ENCODE measurements at regions not wholly inside any gene's neighbourhood (a gene's known extent, or its start where the extent isn't known, plus 50 kb on each side); places are given as distances from the start of the nearest gene placed in this dataset.

DNA sequence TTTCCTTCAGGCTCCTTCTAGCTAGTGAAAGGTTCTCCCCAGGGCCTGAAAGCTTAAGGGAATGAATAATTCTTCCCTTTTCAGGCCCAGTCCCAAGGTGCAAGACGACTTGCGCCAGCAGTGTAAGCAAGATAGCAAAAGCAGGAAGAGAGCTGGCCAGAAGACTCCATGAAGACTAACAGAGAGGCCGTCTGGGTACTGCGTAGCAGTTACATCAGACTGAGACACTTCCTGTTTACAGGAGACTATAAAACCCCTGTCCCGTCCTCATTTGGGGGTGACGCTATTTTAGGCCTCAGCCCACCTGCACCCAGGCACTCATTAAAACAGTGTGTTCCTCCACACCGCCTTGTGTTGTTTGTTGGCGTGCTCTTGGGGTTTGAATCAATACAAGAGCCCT is 90.7 kb upstream of the MOCS2 start:
- peaks cover 0 to 3% (median 0%) of the 10 kb centered on the region in 3 donors for H3K27me3 Mint-ChIP-seq (ENCODE audit: low read depth in 3 of 3)
- H3K27ac ChIP-seq (ENCODE audit: low read depth in 1 of 2, low read length in 2 of 2), result no peak overlapping the region
- H2AFZ ChIP-seq (ENCODE audit: insufficient read depth, low read depth, low read length, poor library complexity, severe bottlenecking), result no peak overlapping the region
- TF ChIP-seq, protein P1, sequence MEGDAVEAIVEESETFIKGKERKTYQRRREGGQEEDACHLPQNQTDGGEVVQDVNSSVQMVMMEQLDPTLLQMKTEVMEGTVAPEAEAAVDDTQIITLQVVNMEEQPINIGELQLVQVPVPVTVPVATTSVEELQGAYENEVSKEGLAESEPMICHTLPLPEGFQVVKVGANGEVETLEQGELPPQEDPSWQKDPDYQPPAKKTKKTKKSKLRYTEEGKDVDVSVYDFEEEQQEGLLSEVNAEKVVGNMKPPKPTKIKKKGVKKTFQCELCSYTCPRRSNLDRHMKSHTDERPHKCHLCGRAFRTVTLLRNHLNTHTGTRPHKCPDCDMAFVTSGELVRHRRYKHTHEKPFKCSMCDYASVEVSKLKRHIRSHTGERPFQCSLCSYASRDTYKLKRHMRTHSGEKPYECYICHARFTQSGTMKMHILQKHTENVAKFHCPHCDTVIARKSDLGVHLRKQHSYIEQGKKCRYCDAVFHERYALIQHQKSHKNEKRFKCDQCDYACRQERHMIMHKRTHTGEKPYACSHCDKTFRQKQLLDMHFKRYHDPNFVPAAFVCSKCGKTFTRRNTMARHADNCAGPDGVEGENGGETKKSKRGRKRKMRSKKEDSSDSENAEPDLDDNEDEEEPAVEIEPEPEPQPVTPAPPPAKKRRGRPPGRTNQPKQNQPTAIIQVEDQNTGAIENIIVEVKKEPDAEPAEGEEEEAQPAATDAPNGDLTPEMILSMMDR (IDR thresholded peaks at IDR 0.05), result no peak
- H3K27ac Mint-ChIP-seq, result no peak overlapping the region
- no peak overlapping the region for H3K9ac ChIP-seq (ENCODE audit: insufficient read depth, low read length, poor library complexity, severe bottlenecking)
- H3K4me3 Mint-ChIP-seq, result no peak overlapping the region
- H3K36me3 Mint-ChIP-seq, result no peaks in the 10 kb centered on the region
- DNase-seq, result no peak
- H3K9me3 Mint-ChIP-seq, result peaks cover 0 to 5% (median 1%) of the 10 kb centered on the region in 7 donors
- peaks cover 7 to 23% of the 10 kb centered on the region in 2 donors for H3K9me3 ChIP-seq (replicated peaks in 1 of 2; ENCODE audit: control insufficient read depth in 1 of 2, insufficient read depth in 1 of 2, low read length in 2 of 2)
- 53% methylated on average over 6 of the region's 8 CpGs for WGBS (ENCODE audit: insufficient coverage)
- no peaks in the 10 kb centered on the region for H3K79me2 ChIP-seq (ENCODE audit: insufficient read depth, low read length)
- no peak overlapping the region for H3K4me3 ChIP-seq (replicated peaks in 1 of 3; ENCODE audit: low read depth in 2 of 3, low read length in 3 of 3)
- H3K4me2 ChIP-seq (replicated peaks; ENCODE audit: extremely low read depth, low read length, poor library complexity, severe bottlenecking), result no peak overlapping the region
- no peaks in the 10 kb centered on the region for H4K20me1 ChIP-seq (ENCODE audit: insufficient read depth, low read length)
- H3K27me3 ChIP-seq (ENCODE audit: control insufficient read depth in 2 of 2, insufficient read depth in 2 of 2, low read length in 2 of 2), result no peaks in the 10 kb centered on the region
- no peaks in the 10 kb centered on the region for H3K36me3 ChIP-seq (replicated peaks in 1 of 2; ENCODE audit: control insufficient read depth in 1 of 2, insufficient read depth in 2 of 2, low read length in 2 of 2)
- H3K4me1 ChIP-seq (ENCODE audit: control insufficient read depth in 1 of 2, insufficient read depth in 2 of 2, low read length in 2 of 2), result no peaks in the 10 kb centered on the region
- intact Hi-C loops (cut with micrococcal nuclease), result no loop called here
- H3K4me1 Mint-ChIP-seq, result no peaks in the 10 kb centered on the region

- no peak overlapping the region for H3K27ac Mint-ChIP-seq
- no peaks in the 10 kb centered on the region for H3K4me1 ChIP-seq (ENCODE audit: control insufficient read depth in 1 of 2, insufficient read depth in 2 of 2, low read length in 2 of 2)
Measured at GRCh38 chr5:53201746-53202145, 92.2 kb upstream of the MOCS2 start.

More at GRCh38 chr5:53201746-53202145, 92.2 kb upstream of the MOCS2 start:
- Histone ChIP-seq H3K27me3 (ENCODE audit: control insufficient read depth in 2 of 2, insufficient read depth in 2 of 2, low read length in 2 of 2) (no peaks in the 10 kb centered on the region), H3K79me2 (ENCODE audit: insufficient read depth, low read length) (no peaks in the 10 kb centered on the region), H3K9ac (ENCODE audit: insufficient read depth, low read length, poor library complexity, severe bottlenecking) (no peak overlapping the region), H3K4me3 (replicated peaks in 1 of 3; ENCODE audit: low read depth in 2 of 3, low read length in 3 of 3) (no peak overlapping the region), H3K9me3 (replicated peaks in 1 of 2; ENCODE audit: control insufficient read depth in 1 of 2, insufficient read depth in 1 of 2, low read length in 2 of 2) (peaks cover 8 to 28% of the 10 kb centered on the region in 2 donors), H3K4me2 (replicated peaks; ENCODE audit: extremely low read depth, low read length, poor library complexity, severe bottlenecking) (no peak overlapping the region), H4K20me1 (ENCODE audit: insufficient read depth, low read length) (no peaks in the 10 kb centered on the region), H2AFZ (ENCODE audit: insufficient read depth, low read depth, low read length, poor library complexity, severe bottlenecking) (no peak overlapping the region), H3K27ac (ENCODE audit: low read depth in 1 of 2, low read length in 2 of 2) (no peak overlapping the region), H3K36me3 (replicated peaks in 1 of 2; ENCODE audit: control insufficient read depth in 1 of 2, insufficient read depth in 2 of 2, low read length in 2 of 2) (no peaks in the 10 kb centered on the region)
- DNase-seq, result no peak
- peaks cover 0 to 2% (median 0%) of the 10 kb centered on the region in 3 donors for H3K27me3 Mint-ChIP-seq (ENCODE audit: low read depth in 3 of 3)
- TF ChIP-seq, protein P1 (IDR thresholded peaks at IDR 0.05), result no peak
- whole genome bisulfite sequencing (ENCODE audit: insufficient coverage), result 100% methylated on average over 3 of the region's 3 CpGs
- no peaks in the 10 kb centered on the region for H3K4me1 Mint-ChIP-seq
- H3K9me3 Mint-ChIP-seq, result peaks cover 0 to 13% (median 5%) of the 10 kb centered on the region in 7 donors
- intact Hi-C loops (cut with micrococcal nuclease), result no loop called here
- H3K36me3 Mint-ChIP-seq, result no peaks in the 10 kb centered on the region
- no peak overlapping the region for H3K4me3 Mint-ChIP-seq

Data from CD14-positive monocyte (primary cell).